Body of pancreas (tissue), 4 donors: ENCODE measurements at regions not wholly inside any gene's neighbourhood (a gene's known extent, or its start where the extent isn't known, plus 50 kb on each side); places are given as distances from the start of the nearest gene placed in this dataset.

ENCODE experiments used
- CTCF ChIP-seq, 7 experiments: fragments of 450-650 bp in 4 of 7; fragments of 200-600 bp in 3 of 7; sonication (generic) in 3 of 7; IDR thresholded peaks; one replicate each; pipeline ENCODE4 v1.5.1; 2016 to 2019; ENCODE audit warnings: antibody characterized with exemption in 7 of 7
- POLR2A ChIP-seq, 3 donors: fragments of 450-650 bp; IDR thresholded peaks; one replicate each; pipeline ENCODE4 v1.6.1; 2016; ENCODE audit warnings: antibody characterized with exemption in 3 of 3, mild to moderate bottlenecking in 2 of 3

- TF ChIP-seq CTCF (IDR thresholded peaks at IDR 0.05) (no peak), POLR2A (IDR thresholded peaks at IDR 0.05) (no peak)
Measured at GRCh38 chr16:26275021-26275590, 583.3 kb downstream of the HS3ST4 start.
